NCI-H1092 treated with DMSO at 0.1 percent for 48 hours (cell line): ENCODE measurements at regions not wholly inside any gene's neighbourhood (a gene's known extent, or its start where the extent isn't known, plus 50 kb on each side); places are given as distances from the start of the nearest gene placed in this dataset.
"Not testable (repeated sequence)": the region's sequence is repeated elsewhere in the genome, so short reads cannot be mapped to it uniquely, and the experiment has no call there.

ENCODE experiments used
- DNase-seq: peaks from one replicate; lab custom pipeline; 2025; lab: John Stamatoyannopoulos, UW

DNA sequence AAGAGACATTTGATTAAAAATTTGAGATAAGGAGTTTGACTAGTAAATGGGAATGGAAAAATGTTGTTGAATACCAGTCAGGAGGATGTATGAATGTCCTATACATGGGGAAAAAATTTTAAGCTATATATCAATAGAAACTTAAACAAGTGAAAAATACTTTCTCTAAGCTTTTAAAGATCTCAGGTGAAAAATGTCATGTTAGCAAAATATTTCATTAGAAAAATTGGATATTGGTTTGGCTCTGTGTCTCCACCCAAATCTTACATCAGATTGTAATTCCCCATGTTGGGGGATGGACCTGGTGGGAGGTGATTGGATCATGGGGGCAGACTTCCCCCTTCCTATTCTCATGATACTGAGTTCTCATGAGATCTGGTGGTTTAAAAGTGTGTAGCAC, 279.6 kb upstream of the CADM2 start:
- DNase-seq = no peak

DNA sequence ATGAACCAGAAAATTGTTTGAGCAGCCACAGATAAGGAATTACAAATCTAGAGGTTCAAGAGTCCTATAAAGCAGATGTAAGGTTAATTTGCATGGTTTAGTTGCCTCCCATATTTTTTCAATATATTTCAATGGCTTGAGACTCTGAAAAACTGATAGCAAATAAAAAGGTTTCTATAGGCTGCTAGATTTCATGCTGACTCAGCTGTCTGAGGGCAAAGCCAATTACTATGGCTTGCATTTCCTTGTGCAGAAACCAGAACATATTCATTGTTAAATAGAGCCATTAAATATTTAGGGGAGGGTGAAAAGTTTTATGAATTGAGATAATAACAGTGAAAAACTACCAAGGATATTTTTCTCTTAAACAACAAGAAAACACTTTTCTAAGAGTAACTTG, 278.1 kb upstream of the CADM2 start:
- DNase-seq = no peak

DNA sequence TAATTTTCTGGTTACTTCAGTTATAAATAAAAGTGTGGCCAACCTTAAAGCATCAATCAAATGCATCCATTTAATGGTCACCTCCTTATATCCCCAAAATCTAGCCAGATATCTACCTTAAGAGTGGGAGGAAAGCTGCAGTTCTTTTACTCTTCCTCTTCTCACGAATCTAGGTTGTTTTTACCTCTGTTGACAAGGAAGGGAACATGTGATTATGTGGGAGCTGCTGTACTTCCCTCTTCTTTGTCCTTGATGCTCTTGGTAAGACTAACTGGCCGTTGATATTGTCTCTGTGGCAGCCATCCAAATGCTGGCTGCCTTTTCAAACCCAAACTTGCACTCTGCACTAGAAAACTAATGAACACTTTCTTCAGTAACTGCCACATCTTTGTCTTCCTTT, 275.3 kb upstream of the CADM2 start:
- no peak for DNase-seq

DNA sequence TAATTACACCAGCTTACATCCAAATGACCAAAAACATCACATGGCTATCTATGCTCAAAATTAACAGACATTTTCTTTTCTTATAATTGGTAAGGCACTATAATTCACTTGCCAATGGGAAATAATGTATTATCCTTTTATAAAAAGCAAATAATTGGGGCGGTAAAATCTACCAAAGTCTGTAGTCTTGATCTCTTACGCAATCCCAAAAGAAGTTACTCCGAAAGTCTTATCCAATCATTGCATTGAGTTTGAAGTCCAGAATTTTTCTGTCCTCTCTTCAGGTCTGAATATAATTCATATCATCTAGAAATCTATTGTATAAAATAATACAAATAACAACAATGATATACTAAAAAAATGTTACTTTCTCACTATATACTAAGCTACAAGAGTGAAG, 273.3 kb upstream of the CADM2 start:
- no peak for DNase-seq

DNA sequence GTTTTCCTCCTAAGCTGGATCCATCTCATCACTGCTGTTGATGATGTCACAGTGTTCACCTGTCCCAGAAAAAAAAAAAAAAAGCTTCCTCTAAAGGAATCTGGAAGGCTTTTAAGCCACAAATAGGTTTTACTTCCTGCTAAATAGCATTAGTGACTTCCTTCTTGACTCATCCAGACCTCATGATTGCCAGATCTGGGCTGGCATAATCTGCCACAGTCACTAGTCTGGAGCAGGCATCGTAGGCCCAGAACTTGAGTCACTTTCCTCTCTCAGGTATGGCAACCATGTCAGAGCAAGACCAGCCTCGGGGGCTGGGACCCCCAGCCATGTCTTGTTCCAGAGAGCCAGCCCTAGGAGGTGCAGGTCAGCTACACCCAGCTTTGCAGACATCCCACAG, 266.5 kb upstream of the CADM2 start:
- DNase-seq = no peak

DNA sequence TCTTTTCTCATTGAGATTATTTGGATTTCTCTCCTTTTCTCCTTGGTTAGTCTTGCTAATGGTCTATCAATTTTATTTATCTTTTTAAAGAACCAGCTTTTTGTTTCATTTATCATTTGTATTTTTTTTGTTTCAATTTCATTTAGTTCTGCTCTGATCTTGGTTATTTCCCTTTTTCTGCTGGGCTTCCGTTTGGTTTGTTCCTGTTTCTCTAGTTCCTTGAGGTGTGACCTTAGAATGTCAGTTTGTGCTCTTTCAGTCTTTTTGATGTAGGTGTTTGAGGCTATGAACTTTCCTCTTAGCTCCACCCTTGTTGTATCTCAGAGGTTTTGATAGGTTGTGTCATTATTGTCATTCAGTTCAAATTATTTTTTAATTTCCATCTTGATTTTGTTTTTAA, 248.5 kb upstream of the CADM2 start:
- not testable (repeated sequence) for DNase-seq

DNA sequence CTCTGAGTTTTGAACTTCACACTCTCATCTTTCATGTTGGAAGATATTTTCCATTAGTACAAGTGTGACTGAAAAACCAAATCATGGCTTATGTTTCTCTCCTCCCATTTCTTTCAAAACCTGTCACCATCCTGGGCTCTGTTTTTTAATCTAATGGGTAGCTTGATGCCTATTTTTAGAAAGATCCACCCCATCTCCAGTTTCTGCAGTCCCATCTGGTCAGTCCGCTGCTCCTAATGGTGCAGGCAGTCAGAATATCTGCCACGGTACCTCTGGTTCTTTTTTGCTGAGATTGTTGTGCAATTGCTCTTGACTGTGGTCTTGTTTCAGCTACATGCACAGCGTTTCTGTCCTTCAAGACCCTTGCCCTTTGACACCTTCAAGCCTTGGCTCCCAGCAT, 240.9 kb upstream of the CADM2 start:
- no peak for DNase-seq

DNA sequence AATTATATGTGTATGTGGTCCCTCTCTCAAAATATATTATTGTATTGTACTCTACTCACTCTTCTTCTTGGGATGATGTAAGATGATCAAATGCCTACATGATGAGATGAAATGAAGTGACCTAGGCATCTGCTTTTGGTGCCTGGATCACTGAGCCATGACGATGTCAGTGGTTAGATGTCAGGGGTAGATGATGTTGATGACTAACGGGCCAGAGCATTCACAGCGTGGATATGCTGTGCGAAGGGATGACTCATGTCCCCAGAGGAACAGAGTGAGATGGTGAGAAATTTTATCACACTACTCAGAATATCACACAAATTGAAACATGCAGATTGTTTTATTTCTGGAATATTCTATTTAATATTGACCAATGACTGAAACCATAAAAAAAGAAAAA, 233.9 kb upstream of the CADM2 start:
- DNase-seq = no peak

DNA sequence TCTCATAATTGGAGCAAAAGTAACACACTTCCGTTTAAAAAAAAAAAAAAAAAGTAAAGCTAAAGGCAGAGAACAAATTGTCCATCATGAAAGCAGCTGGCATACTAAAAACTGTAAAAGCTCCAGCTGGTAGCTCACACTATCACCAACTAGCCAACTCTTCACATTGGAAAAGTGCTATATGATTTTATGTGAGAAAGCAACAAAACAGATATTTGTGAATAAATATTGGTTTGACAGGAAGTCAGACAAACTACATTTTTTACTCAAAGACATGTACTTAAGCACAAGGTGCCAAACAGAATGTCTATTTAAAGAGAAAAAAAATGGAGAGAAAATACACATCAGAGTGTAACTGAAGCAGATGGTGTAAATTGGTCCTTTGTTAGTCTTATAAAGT, 231.2 kb upstream of the CADM2 start:
- DNase-seq = no peak

DNA sequence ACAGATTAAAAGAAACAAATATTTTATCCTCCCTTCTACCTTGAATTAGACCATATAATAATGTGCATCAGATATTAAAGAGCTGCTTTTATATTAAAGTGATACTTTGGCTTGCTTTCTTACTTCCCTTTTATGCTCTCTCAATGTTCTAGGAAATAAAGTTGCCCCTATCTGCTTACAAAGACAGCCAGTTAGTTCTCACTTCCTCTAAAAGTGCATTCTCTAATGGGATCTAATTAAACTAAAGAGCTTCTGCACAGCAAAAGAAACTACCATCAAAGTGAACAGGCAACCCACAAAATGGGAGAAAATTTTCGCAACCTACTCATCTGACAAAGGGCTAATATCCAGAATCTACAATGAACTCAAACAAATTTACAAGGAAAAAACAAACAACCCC, 224.1 kb upstream of the CADM2 start:
- DNase-seq = not testable (repeated sequence)

DNA sequence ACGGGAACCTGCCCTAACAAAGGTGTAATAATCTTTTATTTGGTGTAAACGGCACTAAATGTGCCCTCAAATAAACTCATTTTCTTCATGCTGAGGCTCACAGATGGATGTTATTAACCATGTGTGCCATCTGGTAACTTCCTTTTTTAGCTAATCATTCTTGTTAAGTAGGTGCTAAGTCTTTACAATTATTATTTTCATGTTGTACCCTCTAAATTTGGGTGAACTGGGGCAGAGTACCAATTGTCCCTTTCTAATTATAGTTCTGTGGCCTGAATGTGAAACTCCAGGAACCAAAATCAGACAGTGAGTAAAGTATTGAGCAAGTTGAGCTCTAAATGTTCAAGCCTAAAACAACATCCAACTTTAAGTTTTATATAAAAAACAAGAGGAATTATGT, 220.7 kb upstream of the CADM2 start:
- DNase-seq = no peak

DNA sequence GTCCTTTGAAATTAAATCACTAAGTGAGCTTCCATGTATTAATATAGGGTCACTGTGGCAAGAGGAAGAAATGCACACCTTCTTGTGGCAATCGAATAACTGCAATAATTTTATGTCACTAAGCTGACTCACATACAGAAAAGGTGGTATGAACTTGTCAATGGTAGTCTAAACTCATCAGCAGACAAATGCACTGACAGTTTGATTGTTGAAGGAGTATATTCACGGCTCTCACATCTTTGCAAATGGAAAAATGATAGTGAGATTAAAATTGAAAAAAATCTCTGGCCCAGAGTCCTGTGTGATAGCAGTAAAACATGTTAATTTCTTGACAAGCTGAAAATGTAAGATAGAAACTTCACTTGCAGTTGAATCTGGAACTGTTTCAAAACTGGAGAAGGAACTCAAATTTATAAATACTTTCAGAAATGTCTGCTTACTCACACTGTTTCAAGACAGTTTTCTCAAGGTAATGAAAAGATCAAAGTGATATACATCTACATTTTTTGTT, 215.8 kb upstream of the CADM2 start:
- DNase-seq = no peak

DNA sequence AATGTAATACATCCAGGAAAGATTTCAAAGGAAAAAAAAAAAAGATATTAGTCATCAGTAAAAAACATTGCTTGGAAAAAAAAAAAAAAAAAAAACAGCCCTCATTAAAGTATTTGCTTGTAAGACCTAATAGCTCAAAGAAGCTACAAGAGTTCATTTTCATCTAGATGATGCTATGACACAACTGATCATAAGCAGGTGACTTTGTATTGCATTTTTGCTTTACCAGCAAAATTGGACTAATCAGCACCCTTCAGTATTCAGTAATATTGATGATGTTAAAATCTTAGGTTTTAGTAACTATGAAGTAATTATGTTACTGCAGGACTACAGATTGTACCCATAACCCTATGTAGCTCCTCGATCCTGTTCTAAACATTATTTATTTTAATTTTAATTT, 214.7 kb upstream of the CADM2 start:
- DNase-seq = no peak

DNA sequence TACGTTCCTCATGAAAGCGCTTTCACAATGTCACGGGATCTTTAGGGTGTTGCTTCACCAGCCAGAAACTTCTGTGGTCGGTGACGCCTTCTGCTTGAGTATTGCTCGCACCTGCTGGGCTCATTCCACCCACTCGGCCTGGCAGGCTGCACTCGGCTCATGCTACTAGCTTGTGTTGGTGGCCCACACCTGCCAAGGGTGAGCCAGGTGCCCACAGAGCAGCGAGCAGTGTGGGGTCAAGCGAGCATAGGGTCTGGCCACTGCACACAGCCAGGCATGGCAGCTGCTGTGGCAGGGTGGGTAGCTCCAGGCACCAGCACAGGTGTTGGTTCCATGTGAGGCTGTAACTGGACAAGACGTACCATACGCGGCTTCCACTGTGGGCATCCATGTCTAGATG, 202.9 kb upstream of the CADM2 start:
- no peak for DNase-seq

DNA sequence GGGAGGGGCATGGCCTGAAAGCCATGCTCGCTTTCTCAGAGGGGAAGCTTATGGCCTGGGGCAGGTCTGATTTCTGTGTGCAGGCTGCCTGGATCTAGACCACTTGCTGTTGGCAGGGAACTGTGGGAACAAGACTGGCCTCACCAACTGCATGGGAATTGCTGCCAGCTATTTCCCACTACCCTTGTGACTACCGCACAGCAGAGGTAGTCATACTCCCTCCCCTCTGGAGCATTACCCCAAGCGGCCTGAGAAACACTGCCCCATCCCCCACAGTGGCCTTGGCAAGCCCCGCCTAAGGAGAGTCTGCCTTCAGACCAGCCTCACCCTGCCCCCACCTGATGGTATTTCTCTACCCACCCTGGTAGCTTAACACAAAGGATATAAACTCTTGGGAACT, 199.4 kb upstream of the CADM2 start:
- no peak for DNase-seq

DNA sequence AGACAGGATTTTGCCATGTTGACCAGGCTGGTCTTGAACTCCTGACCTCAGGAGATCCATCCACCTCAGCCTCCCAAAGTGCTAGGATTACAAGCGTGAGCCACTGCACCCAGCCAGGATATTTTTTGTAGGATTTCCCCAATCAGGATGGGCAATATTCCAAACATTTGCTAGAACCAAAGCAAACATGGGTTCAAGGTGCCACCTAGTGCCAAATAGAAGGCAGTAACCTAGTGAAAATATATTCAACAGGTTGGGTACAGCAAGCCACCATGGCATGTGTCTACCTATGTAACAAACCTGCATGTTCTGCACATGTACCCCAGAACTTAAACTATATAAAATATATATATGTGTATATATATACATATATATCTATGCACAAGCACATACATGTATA, 185.9 kb upstream of the CADM2 start:
- DNase-seq = no peak

DNA sequence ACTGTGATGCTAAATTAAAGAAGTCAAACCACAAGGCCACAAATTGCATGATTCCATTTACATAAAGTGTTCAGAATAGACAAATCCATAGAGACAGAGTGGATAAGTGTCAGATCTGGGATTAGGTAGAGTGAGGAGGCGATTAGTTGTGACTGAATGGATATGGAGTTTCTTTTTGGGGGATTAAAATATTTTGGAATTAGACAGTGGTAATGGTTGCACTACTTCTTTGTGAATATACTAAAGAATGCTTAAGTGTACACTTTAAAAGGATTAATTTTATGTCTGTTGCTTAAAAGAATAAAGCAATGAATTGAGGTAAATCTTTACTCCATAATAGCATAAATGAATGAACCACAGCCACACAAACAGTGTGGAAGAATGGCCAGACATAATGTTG, 175.5 kb upstream of the CADM2 start:
- no peak for DNase-seq

DNA sequence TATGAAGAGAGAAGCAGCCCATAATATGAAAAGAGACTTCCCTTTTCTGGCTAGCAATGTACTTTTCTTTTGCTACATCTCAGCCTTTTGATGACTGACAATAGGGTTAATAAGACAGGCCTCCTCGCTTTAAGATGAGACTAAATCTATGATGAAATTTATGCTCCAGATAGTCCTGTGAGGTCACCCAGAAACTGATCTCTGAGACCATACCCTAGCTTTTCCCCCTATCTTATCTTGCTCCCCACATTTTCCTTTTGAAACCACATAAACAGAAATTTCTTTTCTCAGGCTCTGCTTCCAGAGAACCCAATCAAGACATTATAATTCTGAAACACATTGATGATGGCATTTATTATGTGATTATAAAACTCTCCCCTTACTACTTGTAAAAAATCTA, 168.8 kb upstream of the CADM2 start:
- no peak for DNase-seq

DNA sequence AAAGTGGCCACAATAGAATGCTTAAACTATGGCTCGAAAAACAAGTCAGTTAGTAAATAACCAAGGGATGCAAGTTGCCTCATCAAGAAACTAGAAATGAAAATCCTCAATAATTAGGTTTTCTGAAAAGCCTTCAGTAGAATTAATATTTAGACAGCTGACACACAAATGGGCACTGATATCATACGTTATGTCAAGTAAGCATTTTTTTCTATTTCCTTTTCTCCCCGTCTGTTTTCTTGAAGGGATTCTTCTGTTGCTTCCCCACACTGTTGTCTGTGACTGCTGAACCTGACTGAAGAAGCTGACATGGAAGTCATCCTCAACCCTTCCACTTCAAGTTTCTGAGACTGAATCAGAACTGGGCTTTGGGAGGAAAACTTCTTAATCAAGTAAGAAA, 151.8 kb upstream of the CADM2 start:
- DNase-seq = no peak

DNA sequence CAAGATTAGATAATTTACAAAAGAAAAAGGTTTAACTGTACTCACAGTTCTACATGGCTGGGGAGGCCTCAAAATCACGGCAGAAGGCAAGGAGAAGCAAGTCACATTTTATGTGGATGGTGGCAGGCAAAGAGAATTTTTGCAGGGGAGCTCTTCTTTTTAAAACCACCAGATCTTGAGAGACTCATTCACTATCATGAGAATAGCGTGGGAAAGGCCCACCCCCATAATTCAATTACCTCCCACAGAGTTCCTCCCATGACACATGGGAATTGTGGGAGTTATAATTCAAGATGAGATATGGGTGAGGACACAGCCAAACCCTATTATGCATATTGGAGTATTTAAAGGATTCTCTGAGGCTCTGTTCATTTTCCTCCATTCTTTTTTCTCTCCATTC, 138.7 kb upstream of the CADM2 start:
- DNase-seq = no peak

DNA sequence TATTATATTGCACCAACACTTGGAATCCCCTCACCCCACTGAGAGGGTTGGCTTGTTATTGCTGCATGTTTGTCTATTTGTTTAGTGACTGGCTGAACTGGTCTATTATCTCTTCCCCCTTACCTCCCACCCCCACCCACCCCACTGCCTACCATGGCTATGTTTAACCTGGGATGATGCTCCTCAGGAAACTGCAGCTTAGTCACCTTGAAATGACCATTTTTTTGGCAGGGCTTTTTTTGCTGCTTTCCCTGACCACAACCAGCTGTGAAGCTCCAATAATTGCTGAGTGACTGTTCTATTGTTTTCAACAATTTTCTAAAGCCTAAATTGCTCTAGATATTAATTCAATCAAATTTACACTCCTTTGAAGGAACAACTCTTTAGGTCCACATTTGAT, 137.9 kb upstream of the CADM2 start:
- no peak for DNase-seq

DNA sequence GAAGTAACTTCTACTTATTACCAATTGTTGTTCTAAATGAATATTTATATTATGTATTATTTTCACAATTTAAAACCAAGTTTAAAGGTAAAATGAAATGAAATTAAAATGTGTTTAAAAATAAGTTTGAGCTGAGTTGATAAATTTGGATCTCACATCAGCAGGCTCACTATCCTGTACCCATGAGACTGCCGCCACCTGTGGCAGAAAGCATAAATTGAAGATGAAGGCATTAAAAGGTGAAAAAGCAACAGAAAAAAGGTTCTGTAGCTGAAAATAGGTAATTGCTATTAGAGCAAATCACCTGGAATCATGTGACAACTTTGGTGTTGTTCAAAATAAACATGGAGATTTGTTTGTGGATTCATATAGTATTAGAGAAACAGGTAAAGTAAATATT, 133.0 kb upstream of the CADM2 start:
- DNase-seq = no peak

DNA sequence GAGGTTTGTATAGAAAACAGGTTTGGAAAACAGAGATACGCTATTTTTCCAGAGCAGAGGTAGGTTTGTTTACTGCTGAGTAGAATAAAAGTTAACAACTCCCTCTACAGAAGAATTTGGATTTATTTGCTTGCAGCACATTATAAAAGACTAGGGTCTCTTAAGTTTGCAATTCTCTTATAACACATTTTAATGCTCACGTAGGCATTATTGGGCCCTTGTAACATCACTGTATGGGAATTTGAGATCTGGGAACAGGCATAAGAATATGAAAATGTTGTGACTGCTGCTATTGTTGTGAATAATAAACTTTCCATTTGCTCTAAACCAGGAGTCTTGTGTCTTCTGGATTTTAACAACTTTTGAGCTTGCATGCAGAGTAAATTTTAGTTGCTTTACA, 128.3 kb upstream of the CADM2 start:
- no peak for DNase-seq

DNA sequence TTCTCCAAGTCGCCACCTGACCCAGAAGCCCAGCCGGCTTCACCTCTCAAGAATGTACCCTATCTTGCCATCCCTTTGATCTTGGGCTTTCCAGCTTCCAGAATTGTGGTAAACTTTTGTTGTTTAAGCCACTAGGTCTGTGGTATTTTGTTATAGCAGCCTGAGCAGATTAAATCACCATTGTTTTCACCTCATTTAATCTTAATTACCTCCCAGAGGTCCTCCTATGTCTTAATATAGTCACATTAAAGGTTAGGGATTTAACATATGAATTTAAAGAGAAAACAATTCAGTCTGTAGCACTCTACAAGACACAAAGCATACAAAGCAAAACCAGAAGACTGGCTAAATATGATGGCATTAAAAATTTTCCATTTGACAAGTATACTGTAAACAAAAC, 123.4 kb upstream of the CADM2 start:
- DNase-seq = no peak

DNA sequence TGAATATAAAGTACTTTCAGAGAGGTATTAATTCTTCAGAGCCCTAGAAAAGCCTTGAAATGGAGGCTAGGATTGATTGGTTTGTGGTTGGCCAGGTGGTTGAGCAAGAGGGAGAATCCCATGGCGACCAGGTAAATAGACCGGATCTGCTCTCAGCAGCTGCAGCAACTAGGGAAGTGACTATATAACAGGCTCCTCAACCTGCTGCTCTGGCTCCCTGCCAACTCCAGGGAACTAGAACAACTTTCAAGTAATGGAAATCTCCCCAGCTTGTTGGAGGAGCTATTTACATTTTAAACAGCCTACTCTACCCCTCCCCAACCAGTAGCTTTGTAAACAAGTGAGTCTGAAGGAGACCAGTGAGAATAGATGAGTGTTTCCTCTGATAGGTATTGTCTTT, 121.8 kb upstream of the CADM2 start:
- peak; percentile 84 for DNase-seq
